ENCODE measurements at regions not wholly inside any gene's neighbourhood (a gene's known extent, or its start where the extent isn't known, plus 50 kb on each side); places are given as distances from the start of the nearest gene placed in this dataset.
"Not testable (repeated sequence)": the region's sequence is repeated elsewhere in the genome, so short reads cannot be mapped to it uniquely, and the experiment has no call there.

DNA sequence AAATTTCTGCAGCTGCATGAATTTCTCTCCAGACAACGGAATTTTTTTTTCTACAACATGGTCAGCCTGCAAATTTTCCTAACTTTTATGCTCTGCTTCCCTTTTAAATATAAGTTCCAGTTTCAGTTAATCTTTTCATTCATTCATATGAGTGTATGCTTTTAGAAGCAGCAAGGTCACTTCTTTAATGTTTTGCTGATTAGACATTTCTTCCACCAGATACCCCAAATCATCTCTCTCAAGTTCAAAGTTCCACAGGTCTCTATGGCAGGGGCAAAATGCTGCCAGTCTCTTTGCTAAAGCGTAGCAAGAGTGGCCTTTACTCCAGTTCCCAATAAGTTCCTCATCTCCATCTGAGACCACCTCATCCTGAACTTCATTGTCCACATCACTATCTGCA lies 205.6 kb upstream of the GRM7 start:
- DNase-seq: no peak

DNA sequence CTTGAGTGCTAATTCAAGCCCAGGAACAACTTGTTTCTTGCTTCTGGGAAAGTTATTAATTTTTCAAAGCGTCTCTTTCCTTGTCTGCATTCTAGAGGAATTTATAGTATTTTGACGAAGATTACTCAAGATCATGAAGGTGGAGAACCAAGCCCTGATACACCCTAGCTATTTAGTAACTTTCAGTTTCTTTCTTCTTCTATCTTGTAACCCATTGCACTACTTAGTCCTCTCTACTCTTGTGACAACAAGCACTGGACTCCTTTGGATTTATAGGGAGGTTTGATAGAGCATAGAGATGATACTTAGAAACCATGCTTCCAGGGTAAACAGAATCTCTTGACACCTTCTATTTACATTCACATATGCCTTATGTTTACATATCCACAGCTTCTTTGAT lies 203.3 kb upstream of the GRM7 start:
- DNase-seq: no peak

DNA sequence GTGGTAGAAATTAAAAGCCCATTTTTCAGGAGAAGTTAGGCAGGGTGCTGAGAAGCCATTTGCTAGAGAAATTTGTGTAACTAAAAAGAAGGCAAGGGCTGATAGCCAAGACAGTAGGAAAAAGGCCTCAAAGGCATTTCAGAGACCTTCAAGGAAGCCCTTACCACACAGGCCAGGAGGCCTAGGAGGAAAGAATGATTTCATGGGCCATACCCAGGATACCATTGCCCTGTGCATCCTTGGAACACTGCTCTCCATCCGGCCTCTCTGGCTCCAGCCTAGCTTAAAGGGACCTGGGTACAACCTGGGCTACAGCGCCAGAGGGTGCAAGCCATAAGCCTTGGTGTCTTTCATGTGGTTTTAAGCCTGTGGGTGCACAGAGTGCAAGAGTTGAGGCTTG lies 193.6 kb upstream of the GRM7 start:
- DNase-seq: no peak

GRCh38 chr3:6671363-6671762 lies 189.6 kb upstream of the GRM7 start:
- no peak for DNase-seq

DNA sequence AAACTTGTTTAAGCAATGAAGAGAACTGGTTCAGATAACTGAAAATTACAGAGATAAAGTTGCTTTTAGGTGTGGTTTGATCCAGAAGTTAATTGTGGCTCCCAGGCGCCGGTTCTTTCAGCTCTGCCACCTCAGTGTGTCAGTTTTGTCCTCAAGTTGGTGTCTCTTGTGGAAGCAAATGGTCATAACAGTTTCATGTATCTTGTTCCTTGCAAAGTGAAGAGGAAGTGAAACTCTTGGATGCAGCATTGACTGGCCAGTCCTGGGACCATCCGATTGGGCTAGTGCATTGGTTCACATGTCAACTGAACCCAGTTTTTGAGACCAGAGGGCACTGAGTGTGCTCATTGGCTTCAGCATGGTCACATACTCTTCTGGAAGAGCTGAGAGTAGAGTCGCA lies 181.4 kb upstream of the GRM7 start:
- DNase-seq: no peak

DNA sequence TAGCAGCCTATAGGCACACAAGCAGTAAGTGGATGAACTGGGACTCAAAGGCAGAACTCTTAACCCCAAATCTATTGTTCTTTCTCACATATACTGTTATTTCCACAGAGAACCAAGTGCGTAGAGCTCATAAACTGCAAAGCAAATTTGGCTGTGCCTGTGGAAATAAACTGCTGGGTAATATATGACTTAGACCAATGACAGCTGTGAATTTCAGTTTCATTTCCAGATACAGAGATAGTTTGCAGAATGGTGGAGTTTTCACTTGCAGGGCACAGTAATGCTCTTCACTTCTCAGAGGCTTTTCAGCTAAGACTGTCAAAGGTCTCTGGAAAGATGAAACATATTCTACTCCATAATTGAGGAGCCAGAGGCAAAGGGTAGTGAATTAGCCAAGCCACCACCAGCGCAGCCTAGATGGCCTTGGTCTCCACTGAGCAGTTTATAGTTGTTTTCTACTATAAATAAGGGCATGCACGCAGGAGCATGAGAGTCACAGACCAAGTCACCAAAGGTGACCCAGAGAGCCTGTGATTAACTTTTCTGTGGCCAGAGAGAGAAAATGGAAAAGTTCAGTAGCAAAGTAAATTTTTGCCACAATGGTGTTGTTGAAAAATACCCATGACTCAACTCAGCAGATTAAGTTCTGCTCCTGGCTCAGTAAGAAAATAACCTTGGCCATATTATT lies 180.7 kb upstream of the GRM7 start:
- no peak for DNase-seq

DNA sequence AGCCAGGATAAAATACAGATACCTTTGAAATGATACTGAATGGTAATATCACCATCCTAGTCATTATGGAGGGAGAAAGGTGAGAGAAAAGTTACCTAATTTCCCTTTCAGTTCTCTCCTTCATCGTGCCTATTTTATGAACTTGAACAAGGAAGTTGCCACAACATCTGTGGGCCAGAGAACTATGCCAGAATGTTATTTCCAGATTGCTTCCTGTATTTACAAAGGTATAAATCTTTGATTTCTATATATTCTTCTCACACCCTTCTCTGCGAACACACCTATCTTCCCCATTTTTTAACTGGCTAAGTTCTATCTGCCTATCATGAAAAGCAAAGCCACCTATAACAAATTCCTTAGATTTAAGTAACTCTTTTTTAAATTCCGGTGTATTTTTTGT lies 163.6 kb upstream of the GRM7 start:
- DNase-seq: no peak

GRCh38 chr3:6697722-6698121 lies 163.2 kb upstream of the GRM7 start:
- no peak for DNase-seq

GRCh38 chr3:6704817-6705216 lies 156.1 kb upstream of the GRM7 start:
- DNase-seq: not testable (repeated sequence)

GRCh38 chr3:6706777-6707176 lies 154.1 kb upstream of the GRM7 start:
- no peak for DNase-seq

GRCh38 chr3:6709178-6709577 lies 151.7 kb upstream of the GRM7 start:
- no peak for DNase-seq

DNA sequence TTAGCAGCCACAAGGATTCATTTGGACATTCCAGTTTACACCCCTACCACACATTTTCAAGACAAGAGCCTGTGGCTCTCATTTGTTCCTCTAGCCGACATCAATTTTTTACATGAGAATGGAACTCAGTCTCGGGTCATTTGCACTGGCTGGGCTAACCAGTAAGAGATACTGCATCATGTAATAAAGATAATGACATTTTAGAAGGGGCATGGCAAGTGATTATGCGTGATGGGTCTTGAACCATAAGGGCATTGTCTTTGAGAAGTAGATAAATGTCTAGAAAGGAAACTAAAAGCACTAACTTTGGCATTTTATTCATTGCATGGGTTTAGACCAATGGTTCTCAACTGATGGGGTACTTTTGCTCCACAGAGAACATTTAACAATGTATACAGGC lies 146.0 kb upstream of the GRM7 start:
- no peak for DNase-seq

GRCh38 chr3:6716420-6716819 lies 144.5 kb upstream of the GRM7 start:
- DNase-seq: no peak

DNA sequence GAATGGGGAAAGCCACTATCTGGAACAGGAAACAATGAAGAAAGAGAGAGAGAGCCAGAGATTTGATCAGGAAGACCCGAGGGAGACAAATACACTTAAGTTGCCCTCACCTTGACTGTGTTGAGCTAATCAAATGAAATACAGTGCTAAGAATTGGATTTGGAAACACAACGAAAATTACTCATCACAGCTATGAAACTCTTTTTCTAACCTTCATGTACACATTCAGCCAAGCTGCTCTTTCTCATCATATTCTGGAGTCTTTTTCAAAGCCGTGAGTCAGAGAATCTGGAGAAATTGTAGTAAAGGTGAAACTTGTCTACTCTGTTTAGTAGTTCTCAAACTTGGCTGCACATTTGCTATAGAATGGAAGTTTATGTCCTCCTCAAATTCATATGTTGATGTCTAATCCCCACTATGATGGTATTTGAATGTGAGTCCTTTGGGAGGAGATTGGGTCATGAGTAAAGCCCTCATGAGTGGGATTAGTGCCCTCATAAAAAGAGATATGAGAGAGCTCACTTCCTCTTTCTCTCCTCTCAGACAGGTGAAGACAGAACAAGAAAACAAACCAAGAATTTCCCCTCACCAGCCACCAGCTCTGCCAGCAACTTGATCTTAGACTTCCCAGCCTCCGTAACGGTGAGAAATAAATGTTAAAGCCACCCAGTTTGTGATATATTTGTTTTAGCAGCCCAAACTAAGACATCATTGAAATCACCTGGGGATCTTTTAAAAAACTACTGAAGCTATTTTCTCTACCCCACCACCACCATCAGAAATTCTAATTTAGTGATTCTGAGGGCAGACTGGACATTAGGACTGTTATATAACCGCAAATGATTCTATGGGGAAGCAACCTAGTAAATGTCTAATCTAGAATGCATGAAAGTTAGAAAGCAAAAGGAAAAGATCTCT lies 143.6 kb upstream of the GRM7 start:
- no peak for DNase-seq

GRCh38 chr3:6719999-6720398 lies 140.9 kb upstream of the GRM7 start:
- DNase-seq: no peak

GRCh38 chr3:6721491-6721890 lies 139.4 kb upstream of the GRM7 start:
- DNase-seq: no peak

- DNase-seq: no peak
Measured at GRCh38 chr3:6723205-6723604, 137.7 kb upstream of the GRM7 start.

GRCh38 chr3:6726811-6727210 lies 134.1 kb upstream of the GRM7 start:
- no peak for DNase-seq

DNA sequence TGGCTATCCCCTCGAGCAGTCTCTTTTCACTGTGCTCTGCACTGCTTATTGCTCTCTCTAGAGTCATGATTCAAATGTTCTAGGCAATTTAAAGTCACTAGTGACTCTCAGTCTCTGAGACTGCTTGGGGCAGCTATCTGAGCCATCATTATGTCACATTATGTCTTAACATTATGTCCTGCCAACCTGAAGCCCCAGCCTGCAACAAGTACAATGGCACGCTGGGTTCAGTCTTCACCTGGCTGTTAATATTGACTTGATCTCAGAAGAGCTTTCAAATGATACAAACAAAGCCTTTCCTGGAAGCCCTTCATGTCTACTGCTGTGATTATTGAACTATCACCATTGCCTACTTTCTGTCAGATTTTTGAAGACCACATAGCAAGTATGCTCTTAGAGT lies 128.1 kb upstream of the GRM7 start:
- DNase-seq: no peak

GRCh38 chr3:6733699-6734394 lies 127.1 kb upstream of the GRM7 start:
- DNase-seq: no peak

DNA sequence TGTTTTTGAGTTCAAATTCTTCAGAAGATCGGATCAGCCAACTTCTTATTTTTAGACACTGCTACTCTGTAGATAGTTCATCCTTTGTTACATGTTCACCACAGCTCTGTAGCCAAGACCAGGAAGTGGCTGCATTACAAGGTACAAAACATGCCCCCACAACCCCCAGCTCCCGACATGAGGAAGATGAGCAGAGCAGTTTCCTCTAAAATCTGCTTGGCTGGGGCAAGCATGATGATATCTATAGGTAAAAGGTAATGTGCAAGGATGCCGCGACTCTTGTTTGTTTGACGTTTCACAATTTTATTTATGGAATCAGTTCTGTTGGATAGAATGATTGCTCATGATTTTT lies 126.5 kb upstream of the GRM7 start:
- no peak for DNase-seq

- no peak for DNase-seq
Measured at GRCh38 chr3:6736836-6737629, 123.9 kb upstream of the GRM7 start.

GRCh38 chr3:6737630-6738029 lies 123.3 kb upstream of the GRM7 start:
- no peak for DNase-seq

All from SW 1271 (cell line).